ENCODE measurements at regions not wholly inside any gene's neighbourhood (a gene's known extent, or its start where the extent isn't known, plus 50 kb on each side); places are given as distances from the start of the nearest gene placed in this dataset.
"Not testable (repeated sequence)": the region's sequence is repeated elsewhere in the genome, so short reads cannot be mapped to it uniquely, and the experiment has no call there.

DNA sequence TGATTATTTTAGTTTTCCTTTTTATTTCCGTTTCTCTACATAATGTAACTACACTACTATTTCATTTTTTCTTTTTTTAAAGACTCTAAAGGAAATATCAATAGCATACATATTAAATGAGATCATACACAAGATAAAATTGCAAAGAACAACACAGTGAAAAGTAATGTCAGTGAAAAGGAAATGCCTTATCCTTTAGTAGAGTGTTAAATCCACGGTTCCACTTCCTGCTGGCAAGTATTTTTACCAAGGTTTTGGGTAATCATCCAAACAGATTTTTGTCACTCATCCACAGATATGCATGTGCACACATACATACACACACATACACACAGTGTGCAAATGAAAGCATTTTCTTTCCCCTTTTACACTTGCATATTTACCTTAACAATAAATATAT, 548.9 kb downstream of the PPP4R3C start:
- CTCF ChIA-PET, result no interaction called here
- POLR2A ChIA-PET, result no interaction called here

GRCh38 chrX:26911785-26912184, 551.4 kb downstream of the PPP4R3C start:
- H3K36me3 Mint-ChIP-seq (ENCODE audit: low read depth); CTCF ChIA-PET; H3K9me3 Mint-ChIP-seq; DNase-seq; H3K4me1 Mint-ChIP-seq; POLR2A ChIA-PET; H3K4me3 Mint-ChIP-seq; H3K27me3 Mint-ChIP-seq; H3K27ac Mint-ChIP-seq: not testable (repeated sequence)

More for the DNA sequence above, 548.9 kb downstream of the PPP4R3C start:
- Mint-ChIP-seq H3K27ac (no peak overlapping the region), H3K36me3 (ENCODE audit: low read depth) (no peaks in the 10 kb centered on the region), H3K4me1 (no peaks in the 10 kb centered on the region), H3K27me3 (no peaks in the 10 kb centered on the region), H3K4me3 (no peak overlapping the region), H3K9me3 (no peaks in the 10 kb centered on the region)
- DNase-seq, result no peak

GRCh38 chrX:26909728-26910127, 553.4 kb downstream of the PPP4R3C start:
- H3K9me3 Mint-ChIP-seq, result no peaks in the 10 kb centered on the region
- no peaks in the 10 kb centered on the region for H3K27me3 Mint-ChIP-seq
- no peaks in the 10 kb centered on the region for H3K36me3 Mint-ChIP-seq (ENCODE audit: low read depth)
- no peak overlapping the region for H3K4me3 Mint-ChIP-seq
- no peaks in the 10 kb centered on the region for H3K4me1 Mint-ChIP-seq
- no peak for DNase-seq
- no peak overlapping the region for H3K27ac Mint-ChIP-seq
- ChIA-PET CTCF (no interaction called here), POLR2A (no interaction called here)

DNA sequence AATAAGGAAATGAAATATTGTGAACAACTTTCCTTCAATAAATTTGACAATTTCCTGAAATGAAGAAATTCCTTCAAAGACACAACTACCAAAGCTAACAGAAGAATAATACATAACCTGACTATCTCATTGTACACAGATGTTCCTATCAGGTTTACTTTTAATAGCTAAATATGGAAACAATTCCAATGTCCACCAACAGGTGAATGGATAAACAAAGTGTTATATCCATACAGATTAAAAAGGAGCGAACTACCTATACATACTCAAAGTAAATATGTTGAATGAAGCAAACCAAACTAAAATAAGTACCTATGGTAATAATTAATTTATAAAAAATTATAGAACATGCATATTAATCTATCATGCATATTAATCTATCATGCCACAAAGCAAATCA, 554.9 kb downstream of the PPP4R3C start:
- Mint-ChIP-seq H3K4me3 (no peak overlapping the region), H3K27me3 (no peaks in the 10 kb centered on the region), H3K36me3 (ENCODE audit: low read depth) (no peaks in the 10 kb centered on the region), H3K9me3 (no peaks in the 10 kb centered on the region), H3K27ac (no peak overlapping the region), H3K4me1 (no peaks in the 10 kb centered on the region)
- POLR2A ChIA-PET, result no interaction called here
- no peak for DNase-seq
- CTCF ChIA-PET, result no interaction called here

DNA sequence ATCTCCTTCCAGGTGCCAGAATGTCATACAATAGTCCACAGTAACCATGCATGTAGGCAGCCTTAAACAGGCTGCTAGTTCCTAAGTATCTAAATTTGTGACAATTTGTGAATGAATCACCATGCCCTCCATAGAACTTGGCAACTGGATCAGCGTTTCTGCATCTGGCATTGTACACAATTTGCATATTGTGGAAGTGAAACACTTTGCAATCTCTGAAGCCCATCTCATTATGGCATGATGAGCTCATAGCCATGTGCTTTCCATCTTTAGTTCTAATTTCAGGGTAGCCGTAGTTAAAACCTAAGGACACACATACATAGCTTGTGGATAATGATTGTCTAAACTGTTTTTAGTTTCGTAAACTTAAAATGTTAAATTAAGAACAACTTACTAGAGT, 573.6 kb downstream of the PPP4R3C start:
- H3K27ac Mint-ChIP-seq, result no peak overlapping the region
- H3K4me3 Mint-ChIP-seq, result no peak overlapping the region
- DNase-seq, result no peak
- no peaks in the 10 kb centered on the region for H3K27me3 Mint-ChIP-seq
- H3K4me1 Mint-ChIP-seq, result no peaks in the 10 kb centered on the region
- ChIA-PET CTCF (no interaction called here), POLR2A (no interaction called here)
- H3K36me3 Mint-ChIP-seq (ENCODE audit: low read depth), result no peaks in the 10 kb centered on the region
- no peaks in the 10 kb centered on the region for H3K9me3 Mint-ChIP-seq

DNA sequence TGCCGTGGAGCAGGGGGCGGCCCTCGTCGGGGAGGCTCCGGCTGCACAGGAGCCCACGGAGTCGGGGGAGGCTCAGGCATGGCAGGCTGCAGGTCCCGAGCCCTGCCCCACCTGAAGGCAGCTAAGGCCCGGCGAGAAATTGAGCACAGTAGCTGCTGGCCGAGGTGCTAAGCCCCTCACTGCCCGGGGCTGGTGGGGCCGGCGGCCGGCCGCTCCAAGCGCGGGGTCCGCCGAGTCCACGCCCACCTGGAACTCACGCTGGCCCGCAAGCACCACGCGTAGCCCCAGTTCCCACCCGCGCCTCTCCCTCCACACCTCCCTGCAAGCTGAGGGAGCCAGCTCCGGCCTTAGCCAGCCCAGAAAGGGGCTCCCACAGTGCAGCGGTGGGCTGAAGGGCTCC, 589.4 kb downstream of the PPP4R3C start:
- no peaks in the 10 kb centered on the region for H3K9me3 Mint-ChIP-seq
- no peaks in the 10 kb centered on the region for H3K27me3 Mint-ChIP-seq
- H3K36me3 Mint-ChIP-seq (ENCODE audit: low read depth), result no peaks in the 10 kb centered on the region
- no peak for DNase-seq
- POLR2A ChIA-PET, result no interaction called here
- no peak overlapping the region for H3K4me3 Mint-ChIP-seq
- no peak overlapping the region for H3K27ac Mint-ChIP-seq
- no peaks in the 10 kb centered on the region for H3K4me1 Mint-ChIP-seq
- CTCF ChIA-PET, result no interaction called here

GRCh38 chrX:26871967-26872366, 591.2 kb downstream of the PPP4R3C start:
- CTCF ChIA-PET, result no interaction called here
- Mint-ChIP-seq H3K9me3 (peaks cover under 1% of the 10 kb centered on the region), H3K27me3 (no peaks in the 10 kb centered on the region), H3K36me3 (ENCODE audit: low read depth) (no peaks in the 10 kb centered on the region), H3K4me3 (no peak overlapping the region), H3K27ac (no peak overlapping the region), H3K4me1 (no peaks in the 10 kb centered on the region)
- POLR2A ChIA-PET, result no interaction called here
- DNase-seq, result no peak

DNA sequence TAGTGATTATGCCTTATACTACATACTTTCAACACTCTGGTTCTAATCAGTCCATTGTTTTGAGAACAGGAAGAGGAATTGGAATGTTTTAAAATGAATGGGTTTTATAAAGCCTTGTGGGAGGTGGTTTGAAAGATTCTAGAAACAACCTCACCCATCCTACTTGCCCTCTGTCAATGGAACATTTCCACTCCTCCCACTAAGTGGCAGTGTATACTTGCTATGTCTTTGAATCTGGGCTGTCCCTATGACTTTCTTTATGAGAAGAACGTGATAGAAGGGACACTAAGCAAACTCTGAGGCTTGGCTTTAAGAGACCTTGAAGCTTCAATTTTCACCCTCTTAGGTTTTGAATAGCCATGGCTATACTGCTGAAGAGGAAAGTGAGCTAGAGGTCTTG, 611.2 kb downstream of the PPP4R3C start:
- Mint-ChIP-seq H3K4me3 (no peak overlapping the region), H3K4me1 (no peaks in the 10 kb centered on the region), H3K27ac (no peak overlapping the region), H3K27me3 (no peaks in the 10 kb centered on the region), H3K36me3 (ENCODE audit: low read depth) (no peaks in the 10 kb centered on the region), H3K9me3 (no peaks in the 10 kb centered on the region)
- no peak for DNase-seq
- ChIA-PET POLR2A (no interaction called here), CTCF (no interaction called here)

- no peak for DNase-seq
- H3K36me3 Mint-ChIP-seq (ENCODE audit: low read depth), result no peaks in the 10 kb centered on the region
- no peak overlapping the region for H3K4me3 Mint-ChIP-seq
- no peaks in the 10 kb centered on the region for H3K9me3 Mint-ChIP-seq
- no peaks in the 10 kb centered on the region for H3K4me1 Mint-ChIP-seq
- ChIA-PET POLR2A (no interaction called here), CTCF (no interaction called here)
- no peaks in the 10 kb centered on the region for H3K27me3 Mint-ChIP-seq
- no peak overlapping the region for H3K27ac Mint-ChIP-seq
Observed at GRCh38 chrX:26848511-26848910, 614.6 kb downstream of the PPP4R3C start.

DNA sequence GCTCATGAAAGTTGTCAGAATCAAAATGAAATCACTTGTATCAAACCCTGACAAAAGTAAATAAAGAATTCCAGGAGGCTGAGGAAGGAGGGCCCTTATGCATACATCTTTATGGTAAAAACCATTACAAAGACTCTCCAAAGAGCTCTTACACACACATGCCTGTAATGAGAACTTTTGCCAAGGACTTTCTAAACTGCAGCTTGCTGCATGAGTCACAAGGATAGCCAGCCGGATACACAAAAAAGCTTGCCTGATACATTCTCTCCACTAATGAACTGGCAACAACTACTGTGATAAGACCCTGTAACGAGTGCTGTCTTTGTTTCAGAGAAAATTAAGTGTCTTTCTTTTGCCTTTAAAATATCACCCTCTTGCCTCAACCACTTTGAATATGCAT, 618.1 kb downstream of the PPP4R3C start:
- DNase-seq, result no peak
- Mint-ChIP-seq H3K4me1 (no peaks in the 10 kb centered on the region), H3K9me3 (no peaks in the 10 kb centered on the region), H3K36me3 (ENCODE audit: low read depth) (no peaks in the 10 kb centered on the region), H3K4me3 (no peak overlapping the region), H3K27me3 (no peaks in the 10 kb centered on the region), H3K27ac (no peak overlapping the region)
- CTCF ChIA-PET, result no interaction called here
- POLR2A ChIA-PET, result no interaction called here

DNA sequence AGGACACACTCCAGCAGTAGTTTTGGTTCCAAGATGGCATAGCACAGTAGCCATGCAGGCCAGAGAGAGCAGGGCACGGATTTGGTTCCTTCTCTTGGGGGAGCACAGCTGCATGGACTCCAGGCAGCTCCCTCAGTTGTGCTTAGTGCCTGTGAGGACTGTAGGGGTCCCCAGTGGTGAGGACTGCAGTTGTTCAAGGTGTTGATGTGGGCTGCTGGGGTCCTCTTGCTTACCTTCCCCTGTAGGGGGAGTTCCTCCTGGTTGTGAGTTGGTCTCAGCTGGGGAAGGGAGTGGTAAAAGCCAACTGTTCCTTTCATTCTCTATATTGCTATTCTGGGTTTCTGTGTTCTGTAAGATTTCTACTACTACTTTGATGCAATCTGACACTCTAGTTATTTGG, 606.5 kb downstream of the MAGEB5 start:
- Mint-ChIP-seq H3K27ac (no peak overlapping the region), H3K27me3 (no peaks in the 10 kb centered on the region), H3K9me3 (no peaks in the 10 kb centered on the region), H3K4me1 (no peaks in the 10 kb centered on the region), H3K36me3 (ENCODE audit: low read depth) (no peaks in the 10 kb centered on the region), H3K4me3 (no peak overlapping the region)
- ChIA-PET CTCF (no interaction called here), POLR2A (no interaction called here)
- DNase-seq, result no peak

- ChIA-PET POLR2A (no interaction called here), CTCF (no interaction called here)
- no peaks in the 10 kb centered on the region for H3K27me3 Mint-ChIP-seq
- no peaks in the 10 kb centered on the region for H3K36me3 Mint-ChIP-seq (ENCODE audit: low read depth)
- H3K27ac Mint-ChIP-seq, result no peak overlapping the region
- H3K4me3 Mint-ChIP-seq, result no peak overlapping the region
- no peak for DNase-seq
- no peaks in the 10 kb centered on the region for H3K4me1 Mint-ChIP-seq
- no peaks in the 10 kb centered on the region for H3K9me3 Mint-ChIP-seq
Observed at GRCh38 chrX:26789751-26790150, 573.8 kb downstream of the MAGEB5 start.

DNA sequence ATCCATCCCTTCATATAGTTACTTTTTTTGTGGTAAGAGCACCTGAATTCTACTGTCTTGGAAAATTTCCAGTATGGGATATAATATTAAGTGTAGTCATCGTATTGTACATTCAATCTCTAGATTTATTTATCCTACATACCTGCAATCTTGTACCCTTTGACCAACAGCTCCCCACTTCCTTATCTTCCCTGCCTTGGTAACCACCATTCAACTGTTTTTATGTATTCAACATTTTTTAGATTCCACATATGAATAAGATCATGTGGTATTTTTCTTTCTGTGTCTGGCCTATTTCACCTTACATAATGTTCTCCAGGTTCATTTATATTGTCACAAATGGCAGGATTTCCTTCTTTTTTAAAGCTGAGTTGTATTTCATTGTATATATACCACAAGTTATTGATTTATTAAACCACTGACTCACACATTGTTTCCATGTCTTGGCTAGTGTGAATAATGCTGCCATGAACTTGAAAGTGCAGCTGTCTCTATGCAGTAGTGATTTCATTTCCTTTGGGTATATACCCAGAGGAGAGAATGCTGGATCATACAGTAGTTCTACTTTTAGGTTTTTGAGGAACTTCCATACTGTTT, 572.5 kb downstream of the MAGEB5 start:
- POLR2A ChIA-PET, result no interaction called here
- Mint-ChIP-seq H3K27me3 (no peaks in the 10 kb centered on the region), H3K27ac (no peak overlapping the region), H3K4me3 (no peak overlapping the region), H3K36me3 (ENCODE audit: low read depth) (no peaks in the 10 kb centered on the region), H3K9me3 (no peaks in the 10 kb centered on the region), H3K4me1 (no peaks in the 10 kb centered on the region)
- CTCF ChIA-PET, result no interaction called here
- DNase-seq, result no peak

- DNase-seq, result peak; percentile 7
- Mint-ChIP-seq H3K9me3 (no peaks in the 10 kb centered on the region), H3K36me3 (ENCODE audit: low read depth) (no peaks in the 10 kb centered on the region), H3K4me3 (no peak overlapping the region), H3K4me1 (no peaks in the 10 kb centered on the region), H3K27me3 (no peaks in the 10 kb centered on the region), H3K27ac (no peak overlapping the region)
- ChIA-PET POLR2A (no interaction called here), CTCF (no interaction called here)
Observed at GRCh38 chrX:26783512-26784225, 567.7 kb downstream of the MAGEB5 start.

Data from activated CD4-positive, alpha-beta T cell treated with anti-CD3 and anti-CD28 coated beads, Interleukin-2, amount 10 ng/mL, durations not matched to agents 7 days and 5 days (primary cell).